ENCODE measurements at regions not wholly inside any gene's neighbourhood (a gene's known extent, or its start where the extent isn't known, plus 50 kb on each side); places are given as distances from the start of the nearest gene placed in this dataset.

DNA sequence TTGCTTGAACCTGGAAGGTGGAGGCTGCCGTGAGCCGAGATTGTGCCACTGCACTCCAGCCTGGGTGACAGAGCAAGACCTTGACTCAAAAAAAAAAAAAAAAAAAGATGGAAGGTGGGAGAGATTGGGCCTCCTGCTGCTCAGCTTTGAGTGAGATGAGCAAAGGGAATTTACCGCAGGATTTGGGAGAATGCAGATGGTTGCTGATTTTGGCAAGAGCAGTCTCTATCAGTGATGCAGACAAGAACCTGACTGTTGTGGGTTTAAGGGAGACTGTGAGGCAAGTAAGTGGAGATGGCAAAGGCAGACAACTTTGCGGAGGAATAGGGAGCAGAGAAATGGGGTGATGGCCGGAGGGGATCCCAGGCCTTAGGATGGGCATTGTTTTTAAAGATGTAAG is 1140.8 kb upstream of the AUTS2 start:
- DNase-seq: no peak

DNA sequence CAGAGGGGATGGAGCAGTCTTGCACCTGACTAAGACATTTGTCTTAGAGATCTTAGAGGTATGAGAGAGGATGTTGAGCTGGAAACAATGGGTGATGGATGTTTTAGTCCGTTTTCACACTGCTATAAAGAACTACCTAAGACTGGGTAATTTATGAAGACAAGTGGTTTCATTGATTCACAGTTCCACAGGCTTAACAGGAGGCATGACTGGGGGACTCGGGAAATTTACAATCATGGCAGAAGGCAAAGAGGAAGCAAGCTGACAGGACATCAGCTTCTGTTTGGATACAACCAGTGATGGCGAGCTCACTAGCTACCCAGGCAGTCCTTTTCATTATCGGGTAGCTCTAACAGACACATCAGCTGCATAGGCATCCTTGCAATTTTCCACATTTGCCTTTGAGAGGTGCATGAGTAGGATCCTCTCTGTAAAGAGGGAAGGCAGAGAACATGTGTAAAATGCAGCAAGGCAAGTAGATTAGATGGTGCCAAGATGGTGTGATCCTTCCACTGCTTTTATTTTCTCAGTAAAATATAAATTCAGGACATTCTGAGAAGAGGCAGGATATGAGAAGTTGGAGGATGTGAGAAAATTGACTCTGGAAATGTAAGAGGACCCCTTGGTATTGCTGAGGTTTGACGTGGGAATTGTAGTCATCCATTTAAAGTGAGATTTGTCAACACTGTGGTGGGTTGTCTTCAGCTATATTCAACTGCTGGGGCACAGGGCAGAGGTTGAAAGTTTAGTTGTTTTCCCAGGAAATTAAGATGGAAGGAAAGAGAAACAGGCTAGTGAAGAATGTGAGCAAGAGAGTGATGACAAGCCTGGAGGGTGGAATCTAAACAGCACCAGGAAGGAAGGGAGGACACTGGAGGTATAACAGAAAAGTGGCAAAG is 1140.0 kb upstream of the AUTS2 start:
- no peak for DNase-seq

DNA sequence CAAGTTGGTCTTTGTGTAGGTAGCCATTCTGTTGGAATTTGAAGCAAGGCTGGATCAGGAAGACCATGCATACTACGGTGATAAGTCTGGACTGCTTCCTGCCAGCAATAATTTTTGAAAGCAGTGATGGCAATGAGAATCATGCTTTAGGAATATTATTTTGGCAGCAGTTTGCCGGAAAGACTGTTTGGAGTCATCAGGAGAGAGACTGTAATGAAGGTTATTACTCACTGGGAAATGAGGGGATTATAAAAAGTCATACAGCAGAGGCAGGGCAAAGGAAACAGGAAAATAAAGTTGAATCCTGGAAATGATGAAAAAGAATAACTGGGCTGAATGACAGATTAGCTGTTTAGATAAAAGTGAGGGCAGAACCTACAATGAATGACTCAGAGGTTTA is 1136.8 kb upstream of the AUTS2 start:
- DNase-seq: no peak

DNA sequence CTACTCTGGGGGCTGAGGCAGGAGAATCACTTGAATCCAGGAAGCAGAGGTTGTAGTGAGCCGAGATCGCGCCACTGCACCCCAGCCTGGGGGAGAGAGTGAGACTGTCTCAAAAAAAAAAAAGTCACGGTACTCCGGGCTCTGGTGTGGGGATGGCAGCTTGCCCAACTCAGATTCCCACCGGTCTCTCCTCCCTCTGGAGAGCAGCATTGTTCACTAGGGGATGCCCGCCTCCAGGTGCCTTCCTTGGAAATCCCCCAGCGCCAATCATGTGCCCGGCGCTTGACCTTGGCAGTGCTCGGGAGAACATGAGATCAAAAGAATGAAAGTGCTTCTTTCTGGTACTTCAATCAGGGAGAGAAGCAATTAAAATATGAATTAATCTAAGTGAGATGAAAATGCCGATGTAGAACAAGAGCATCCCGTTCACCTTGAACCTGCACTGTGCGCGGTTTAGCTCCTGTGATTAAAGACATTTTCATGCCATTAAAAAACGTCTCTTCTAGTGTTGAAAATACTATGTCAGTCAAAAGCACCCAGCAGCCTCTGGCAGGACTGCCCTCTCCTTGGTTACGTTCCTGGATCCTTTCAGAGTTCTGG is 1127.3 kb upstream of the AUTS2 start:
- DNase-seq: no peak

DNA sequence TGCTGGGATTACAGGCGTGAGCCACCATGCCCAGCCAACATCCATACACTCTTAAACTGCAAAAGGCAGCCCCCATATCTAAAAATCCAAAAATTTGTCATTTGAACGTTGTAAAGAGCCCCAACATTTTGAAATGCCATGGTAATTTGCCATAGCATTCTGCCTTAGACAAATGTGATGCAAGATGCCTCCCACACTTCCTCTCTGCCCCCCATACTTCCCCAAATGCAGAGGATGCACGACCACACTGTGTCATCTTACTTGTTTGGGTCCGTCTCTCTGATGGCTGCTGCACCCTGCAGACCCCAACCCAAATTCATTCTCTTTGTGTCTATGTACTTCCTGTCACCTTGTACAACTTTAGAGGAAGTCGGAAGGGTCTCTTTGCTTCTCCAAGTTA is 1125.6 kb upstream of the AUTS2 start:
- DNase-seq: no peak

DNA sequence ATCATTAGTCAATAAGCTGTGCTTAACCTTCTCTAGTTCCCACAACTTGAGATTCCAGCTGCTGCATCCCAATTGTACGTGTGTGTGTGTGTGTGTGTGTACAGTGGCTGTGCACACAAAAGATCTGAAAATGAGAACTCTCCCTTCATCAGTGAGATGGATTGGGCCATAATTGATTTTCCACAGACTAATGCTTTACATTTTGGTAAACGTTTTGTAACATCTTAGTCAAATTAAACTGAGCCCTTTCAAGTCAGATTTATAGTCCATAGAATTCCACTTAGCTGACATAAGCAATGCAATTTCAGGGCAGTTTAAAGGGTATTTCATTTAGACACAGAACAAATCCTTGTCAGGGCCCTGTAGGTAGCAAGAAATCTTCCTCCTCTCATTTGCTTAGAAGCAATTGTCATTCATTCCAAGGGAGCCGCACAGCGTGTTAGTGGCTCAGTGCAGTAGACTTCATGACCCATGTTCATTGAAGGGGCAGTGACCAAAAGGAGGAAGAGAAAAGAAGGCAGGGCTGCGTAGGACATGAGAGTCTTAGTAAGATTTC is 1123.5 kb upstream of the AUTS2 start:
- DNase-seq: no peak

DNA sequence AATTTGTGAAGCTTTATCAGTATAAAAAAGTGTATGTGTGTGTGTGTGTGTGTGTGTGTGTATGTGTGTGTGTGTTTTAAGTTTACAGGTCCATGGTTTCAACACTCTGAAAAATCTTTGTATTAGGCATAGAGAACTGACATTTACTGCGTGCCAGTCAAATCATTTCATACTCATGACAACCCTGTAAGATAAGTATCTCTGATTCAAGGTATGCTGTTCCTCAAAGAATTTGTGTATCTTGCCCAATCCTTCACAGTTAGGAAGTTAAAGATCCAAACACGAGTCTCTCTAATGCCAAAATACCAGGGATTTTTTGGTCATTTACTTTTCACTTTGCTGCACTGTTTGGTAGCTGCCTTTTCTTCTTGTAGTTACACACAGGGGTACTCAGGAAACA is 1121.3 kb upstream of the AUTS2 start:
- no peak for DNase-seq

DNA sequence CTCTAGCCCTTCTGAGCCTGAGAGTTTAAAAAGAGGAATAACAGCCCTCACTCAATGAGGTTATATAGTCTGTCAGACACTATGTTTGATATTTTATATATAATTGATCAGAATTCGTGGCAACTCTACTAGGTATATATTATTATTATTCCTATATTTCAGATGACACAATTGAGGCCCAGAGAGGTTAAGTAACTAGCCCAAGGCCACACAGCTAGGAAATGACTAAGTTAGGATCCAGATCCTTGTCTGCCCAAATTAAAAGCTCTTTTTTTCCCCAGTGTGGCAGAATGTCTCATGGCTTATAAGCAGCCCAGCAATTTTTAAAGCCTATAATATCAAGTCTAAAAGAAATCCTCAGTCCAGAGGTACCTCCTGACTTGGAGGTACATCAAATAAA is 1119.9 kb upstream of the AUTS2 start:
- DNase-seq: no peak

DNA sequence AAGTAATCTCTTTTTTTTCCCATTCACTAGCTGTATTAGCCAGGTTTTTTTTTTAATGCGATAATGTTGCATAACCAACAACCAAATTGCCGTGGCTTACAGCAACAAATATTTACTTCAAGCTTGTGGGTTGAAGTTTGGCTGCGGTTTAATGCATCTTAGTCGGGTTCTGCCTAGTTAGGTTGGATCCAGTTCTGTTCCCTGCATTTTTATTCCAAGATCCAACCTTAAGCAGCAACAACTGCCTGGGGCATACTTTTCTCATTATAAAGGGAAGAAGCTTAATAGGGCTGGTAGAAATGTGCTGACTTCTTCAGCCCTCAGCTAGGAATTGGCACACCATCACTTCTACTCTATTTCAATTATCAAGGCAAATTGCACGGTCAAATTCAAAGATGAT is 1115.5 kb upstream of the AUTS2 start:
- DNase-seq: no peak

DNA sequence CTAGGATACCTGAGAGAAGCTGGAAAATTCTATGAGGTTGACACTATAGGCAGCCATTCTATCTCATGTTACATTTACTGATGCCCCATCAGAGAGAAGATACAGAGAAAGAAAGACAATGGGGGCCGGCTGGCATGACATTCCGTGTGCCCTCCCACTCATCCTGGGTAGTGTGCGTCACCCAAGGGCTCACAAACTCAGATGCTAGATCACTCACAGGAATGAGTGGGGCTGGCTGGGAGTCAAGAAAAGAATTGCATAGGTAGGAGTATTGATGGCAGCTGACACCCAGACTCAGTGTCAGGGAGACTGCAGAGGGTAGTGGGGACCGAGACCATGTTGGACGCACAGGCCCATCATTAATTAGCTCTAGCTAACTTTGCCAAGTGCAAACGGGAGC is 1113.5 kb upstream of the AUTS2 start:
- DNase-seq: no peak

DNA sequence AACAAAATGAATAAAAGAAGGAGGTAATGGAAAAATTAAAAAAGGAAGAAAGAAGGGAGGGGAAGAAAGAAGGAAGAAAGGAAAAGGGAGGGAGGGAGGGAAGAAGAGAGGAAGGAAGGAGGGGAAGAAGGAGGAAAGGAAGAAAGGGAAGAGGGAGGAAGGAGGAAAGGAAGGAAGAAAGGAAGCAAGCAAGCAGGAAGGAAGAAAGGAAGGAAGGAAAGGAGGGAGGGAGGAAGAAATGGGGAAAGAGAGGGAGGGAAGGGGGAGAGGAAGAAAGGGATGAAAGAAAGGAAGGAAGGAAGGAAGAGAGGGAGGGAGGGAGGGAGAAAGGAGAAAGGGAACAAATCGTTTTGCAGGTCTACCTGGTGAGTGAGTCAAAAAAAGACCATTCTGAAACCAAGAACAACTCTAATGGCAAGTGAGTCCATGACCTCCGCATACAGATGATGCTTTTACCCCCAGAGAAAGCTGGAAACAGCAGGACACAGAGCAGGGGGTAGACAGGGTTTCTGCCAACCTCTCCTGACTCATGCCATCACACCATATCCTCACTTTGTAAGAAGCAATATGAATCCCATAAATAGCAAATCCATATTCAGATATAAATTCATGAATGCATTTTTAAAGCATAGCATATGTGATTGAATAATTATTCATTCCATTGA is 1112.9 kb upstream of the AUTS2 start:
- DNase-seq: no peak

DNA sequence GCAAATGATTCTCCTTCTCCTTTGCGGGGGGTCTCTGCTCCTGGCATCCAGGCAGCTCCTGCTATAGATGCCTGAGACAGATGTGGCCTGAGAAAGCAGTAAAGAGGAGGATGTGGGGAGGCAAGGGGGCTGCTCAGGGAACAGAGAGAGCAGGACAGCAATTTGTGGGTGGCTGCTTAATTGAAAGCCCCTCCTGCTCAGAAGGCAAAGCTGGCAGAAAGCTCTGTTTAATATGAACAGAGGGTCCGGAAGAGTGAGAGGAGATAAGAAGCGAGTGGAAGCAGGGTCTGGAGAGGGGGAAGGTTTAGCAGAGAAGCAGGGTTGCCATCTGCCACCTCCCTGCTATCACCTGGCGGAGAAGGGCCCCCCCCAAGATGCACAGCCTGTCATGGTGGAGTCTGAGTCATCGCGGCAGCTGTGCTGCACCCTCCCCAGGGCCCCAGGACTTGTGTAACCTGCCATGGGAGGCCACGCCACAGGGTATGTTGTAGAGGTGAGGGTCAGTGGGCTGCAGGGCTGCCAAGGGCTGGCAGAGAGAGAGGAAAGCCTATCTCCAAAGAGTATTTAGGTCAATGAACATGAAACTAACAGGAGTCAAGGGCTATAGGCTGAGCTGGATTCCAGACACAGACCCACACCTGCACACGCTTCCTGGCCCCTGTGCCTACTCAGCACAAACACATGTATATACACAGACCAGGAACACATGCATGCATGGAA is 1109.8 kb upstream of the AUTS2 start:
- no peak for DNase-seq

DNA sequence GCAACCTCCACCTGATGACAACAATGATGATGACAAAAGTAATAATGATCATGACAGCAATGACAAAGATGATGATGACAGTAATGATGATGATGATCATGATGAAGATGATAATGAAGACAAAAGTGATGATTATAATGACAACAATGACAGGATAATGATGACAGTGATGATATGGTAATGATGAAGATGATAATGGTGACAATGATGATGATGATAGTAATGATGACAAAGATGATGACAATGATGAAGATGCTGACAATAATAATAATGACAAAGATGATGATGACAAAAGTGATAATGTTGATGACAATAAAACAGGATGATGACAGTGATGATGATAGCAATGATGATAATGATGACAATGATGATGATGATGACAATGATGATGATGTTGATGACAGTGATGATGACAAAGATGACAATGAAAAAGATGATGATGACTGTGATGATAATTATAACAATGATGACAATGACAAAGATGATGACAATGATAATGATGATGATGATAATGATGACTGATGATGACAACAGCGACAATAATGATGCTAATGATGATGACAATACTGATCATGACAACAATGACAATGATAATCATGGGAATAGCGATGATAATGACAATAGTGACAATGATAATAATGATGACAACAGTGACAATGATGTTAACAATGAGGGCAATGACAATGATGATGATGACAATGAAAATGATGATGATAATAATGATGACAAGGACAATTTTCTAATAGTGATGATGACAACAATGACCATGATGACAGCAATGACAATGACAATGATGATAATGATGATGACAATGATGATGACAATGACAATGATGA is 1106.5 kb upstream of the AUTS2 start:
- no peak for DNase-seq

DNA sequence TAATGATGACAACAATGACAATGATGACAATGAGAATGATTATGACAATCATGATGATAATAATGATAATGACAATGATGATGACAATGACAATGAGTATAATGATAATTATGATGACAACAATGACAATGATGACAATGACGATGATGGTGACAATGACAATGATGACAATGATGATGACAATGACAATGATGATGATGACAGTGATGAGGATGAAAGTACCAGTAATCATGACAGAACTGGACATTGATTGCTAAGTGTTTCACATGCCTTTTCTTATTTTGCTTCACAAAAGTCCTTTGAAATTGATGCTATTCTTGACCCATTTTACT is 1106.0 kb upstream of the AUTS2 start:
- DNase-seq: no peak

DNA sequence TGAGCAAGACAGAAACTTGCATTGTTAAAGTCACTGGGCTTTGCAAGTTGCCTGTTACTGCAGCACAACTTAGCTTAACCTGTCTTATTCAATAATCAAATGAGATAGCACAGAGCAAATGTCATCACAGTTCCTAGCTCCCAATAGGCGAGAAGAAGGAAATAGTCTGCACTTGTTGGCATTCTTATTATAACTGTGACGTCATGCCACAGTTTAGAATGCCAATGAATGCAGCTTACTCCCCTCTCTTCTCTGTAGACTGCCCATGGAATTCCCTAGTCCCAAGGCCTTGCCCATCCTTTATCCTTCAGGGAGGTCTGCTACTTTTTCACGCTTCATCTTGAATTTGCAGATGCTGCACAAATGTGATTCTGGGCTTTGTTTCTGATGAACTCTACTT is 1094.9 kb upstream of the AUTS2 start:
- no peak for DNase-seq

DNA sequence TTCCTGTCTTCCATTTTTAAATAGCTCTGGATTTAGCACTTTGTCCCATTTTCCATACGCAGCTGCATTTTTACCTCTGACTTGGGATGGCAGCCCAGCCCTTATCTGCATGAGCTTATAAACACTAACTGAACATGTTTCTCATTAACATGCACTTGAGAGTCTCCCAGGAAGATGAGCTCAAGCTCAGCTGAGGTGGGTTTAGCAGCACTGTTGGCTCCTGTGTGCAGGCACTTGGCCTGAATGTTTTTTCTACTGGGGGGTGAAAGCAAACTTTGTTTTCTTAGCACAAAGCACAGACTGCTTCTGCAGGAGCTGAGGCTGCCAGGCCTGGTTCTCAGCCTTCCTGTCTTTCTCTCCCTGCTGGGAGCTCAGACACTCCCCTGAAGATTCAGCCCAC is 1093.6 kb upstream of the AUTS2 start:
- DNase-seq: no peak

DNA sequence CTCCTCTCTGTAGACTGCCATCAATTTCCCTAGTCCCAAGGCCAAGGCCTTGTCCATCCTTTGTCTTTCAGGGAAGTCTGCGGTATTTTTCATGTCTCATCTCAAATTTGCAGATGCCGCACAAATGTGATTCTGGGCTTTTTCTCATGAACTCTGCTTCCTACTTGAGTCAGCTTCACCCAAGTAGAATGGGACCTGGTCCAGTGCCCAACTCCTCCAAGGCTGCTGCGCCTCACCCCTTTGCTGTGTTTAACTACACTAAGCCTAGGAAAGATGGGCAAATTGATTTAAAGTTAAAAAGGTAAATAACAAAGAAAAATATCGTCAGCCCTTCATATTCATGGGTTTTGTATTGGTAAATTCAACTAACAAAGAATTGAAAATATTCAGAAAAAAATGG is 1092.6 kb upstream of the AUTS2 start:
- no peak for DNase-seq

DNA sequence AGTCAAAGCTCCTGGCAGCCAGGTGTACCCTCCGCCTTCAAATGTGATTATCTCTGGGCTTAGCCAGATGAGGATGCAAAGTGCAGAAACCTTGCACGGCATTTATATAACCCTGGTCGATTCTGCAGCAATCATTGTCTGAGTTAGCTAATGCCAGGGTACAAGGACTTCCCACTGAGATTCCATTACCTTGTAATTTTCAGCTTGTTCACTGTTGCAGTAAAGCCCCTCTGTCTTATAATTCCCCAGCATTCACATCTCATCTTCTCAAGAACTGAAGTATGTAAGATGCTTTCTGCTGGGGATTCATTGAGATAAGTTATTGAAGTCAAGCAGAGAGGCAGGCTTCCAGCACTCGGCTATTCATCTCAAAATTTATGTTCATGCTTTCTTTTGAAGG is 1090.6 kb upstream of the AUTS2 start:
- DNase-seq: no peak

DNA sequence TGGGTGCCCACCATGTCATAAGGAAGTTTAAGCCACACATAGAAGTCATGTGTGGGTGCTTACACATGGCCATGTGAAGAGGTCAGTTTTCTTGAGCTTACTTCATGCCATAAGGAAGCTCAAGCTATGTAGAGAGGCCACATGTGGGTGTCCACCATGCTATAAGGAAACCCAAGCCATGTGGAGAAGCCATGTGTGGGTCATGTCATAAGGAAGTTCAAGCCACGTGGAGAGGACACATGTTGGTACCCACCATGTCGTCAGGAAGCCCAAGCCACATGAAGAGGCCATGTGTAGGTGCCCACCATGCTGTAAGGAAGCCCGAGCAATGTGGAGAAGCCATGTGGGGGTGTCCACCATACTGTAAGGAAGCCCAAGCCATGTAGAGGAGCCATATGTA is 1089.2 kb upstream of the AUTS2 start:
- DNase-seq: no peak

DNA sequence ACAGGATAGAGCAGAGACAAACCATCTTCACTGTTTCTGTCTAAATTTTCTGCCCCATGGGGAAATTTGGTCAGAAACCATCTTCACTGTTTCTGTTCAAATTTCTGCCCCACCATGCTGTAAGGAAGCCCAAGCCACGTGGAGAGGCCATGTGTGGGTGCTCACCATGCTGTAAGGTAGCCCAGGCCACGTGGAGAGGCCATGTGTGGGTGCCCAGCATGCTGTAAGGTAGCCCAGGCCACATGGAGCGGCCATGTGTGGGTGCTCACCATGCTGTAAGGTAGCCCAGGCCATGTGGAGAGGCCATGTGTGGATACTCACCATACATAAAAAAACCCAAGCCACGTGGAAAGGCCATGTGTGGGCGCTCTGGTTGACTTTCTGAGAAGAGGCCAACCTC is 1088.7 kb upstream of the AUTS2 start:
- no peak for DNase-seq

DNA sequence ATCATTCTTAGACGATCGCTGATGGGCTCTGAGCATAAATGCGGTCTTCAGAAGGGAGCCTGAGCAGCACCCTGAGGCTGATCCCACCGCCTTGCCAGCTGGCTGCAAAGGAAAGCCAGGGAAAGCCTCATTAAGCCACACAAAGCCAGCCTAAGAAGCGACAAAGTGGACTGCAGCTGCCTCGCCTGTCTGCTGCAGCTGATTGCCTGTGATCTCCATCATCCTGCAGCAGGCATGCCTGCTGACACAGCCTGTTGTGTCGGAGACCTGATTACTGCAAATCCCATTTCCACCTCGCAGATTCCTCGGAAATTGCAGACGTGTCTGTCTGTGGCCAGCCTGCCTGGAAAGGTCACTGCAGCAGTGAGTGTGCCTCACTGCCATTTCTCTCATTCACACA is 1087.0 kb upstream of the AUTS2 start:
- no peak for DNase-seq

DNA sequence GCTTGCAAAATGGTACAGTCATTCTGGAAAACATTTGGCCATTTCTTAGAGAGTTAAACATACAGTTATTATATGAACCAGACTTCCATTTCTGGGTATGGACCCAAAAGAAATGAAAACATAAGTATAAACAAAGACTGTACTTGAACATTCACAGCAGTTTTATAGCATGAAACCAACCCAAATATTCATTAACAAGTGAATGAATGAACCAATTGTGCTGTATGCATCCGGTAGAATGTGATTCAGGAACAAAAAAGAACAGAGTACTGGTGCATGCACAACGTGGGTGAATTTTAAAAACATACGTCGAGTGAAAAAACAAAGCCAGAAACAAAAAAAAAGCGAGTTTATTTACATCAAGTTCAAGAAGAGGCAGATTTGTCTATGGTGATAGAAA is 1085.8 kb upstream of the AUTS2 start:
- DNase-seq: no peak

DNA sequence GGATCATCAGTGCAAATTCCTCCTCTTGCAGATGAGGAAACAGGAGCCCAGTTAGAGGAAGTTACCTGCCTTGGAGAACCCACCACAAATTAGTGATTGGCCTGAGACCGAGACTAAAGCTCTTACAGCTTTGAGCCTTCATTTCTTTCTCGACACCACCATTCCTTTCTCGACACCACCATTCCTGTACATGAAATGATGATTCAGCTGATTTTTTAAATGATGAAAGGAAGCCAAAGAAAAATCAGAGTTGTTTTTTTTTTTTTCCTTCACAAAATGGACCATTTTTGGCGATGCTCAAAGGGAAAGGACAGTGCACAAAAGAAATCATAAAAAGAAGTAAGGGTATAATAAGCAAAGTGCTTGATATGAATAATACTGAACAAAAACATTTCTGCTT is 1080.2 kb upstream of the AUTS2 start:
- no peak for DNase-seq
